Right atrium auricular region (tissue), 2 donors: ENCODE measurements at regions not wholly inside any gene's neighbourhood (a gene's known extent, or its start where the extent isn't known, plus 50 kb on each side); places are given as distances from the start of the nearest gene placed in this dataset.

Experiments
- DNase-seq: peaks from one replicate; pipeline ENCODE4 v3.0.0-alpha.2; 2019; ENCODE audit warnings: low spot score
- H3K27ac ChIP-seq, 2 donors: fragments of 200-600 bp; sonication (generic); 1 replicate in 1 of 2; 2 replicates in 1 of 2; pipeline ENCODE4 v1.5.1; 2016 to 2019
- H3K27me3 ChIP-seq, 2 donors: fragments of 200-600 bp; sonication (generic); one replicate each; pipeline versions ENCODE4 v1.5.1 to v1.6.0; 2017 to 2019
- H3K36me3 ChIP-seq: fragments of 200-600 bp; sonication (generic); one replicate; pipeline ENCODE4 v1.5.1; 2016
- H3K4me1 ChIP-seq, 2 donors: fragments of 200-600 bp; sonication (generic); one replicate each; pipeline versions ENCODE4 v1.5.1 to v1.6.0; 2017 to 2019
- H3K4me3 ChIP-seq, 2 donors: fragments of 200-600 bp; sonication (generic); 1 replicate in 1 of 2; 2 replicates in 1 of 2; pipeline ENCODE4 v1.5.1; 2017 to 2019; ENCODE audit warnings: mild to moderate bottlenecking in 1 of 2, moderate library complexity in 1 of 2
- H3K9me3 ChIP-seq, 2 donors: fragments of 200-600 bp; sonication (generic); one replicate each; pipeline ENCODE4 v1.5.1; 2019
- CTCF ChIP-seq, 2 donors: fragments of 200-600 bp; sonication (generic); IDR thresholded peaks; one replicate each; pipeline ENCODE4 v1.5.1; 2019; ENCODE audit warnings: antibody characterized with exemption in 2 of 2

- DNase-seq, result no peak
- no peaks in the 10 kb centered on the region for H3K27me3 ChIP-seq
- no peaks in the 10 kb centered on the region for H3K36me3 ChIP-seq
- H3K27ac ChIP-seq, result no peak overlapping the region
- no peaks in the 10 kb centered on the region for H3K4me1 ChIP-seq
- TF ChIP-seq CTCF (IDR thresholded peaks at IDR 0.05), result no peak
- no peaks in the 10 kb centered on the region for H3K9me3 ChIP-seq
- H3K4me3 ChIP-seq, result no peak overlapping the region
These were observed 551.9 kb upstream of the TBX3 start for GRCh38 chr12:115235880-115236279.

GRCh38 chr12:115233891-115234543 is 550.0 kb upstream of the TBX3 start:
- Histone ChIP-seq H3K36me3 (no peaks in the 10 kb centered on the region), H3K4me1 (no peaks in the 10 kb centered on the region), H3K9me3 (no peaks in the 10 kb centered on the region), H3K27ac (no peak overlapping the region), H3K27me3 (no peaks in the 10 kb centered on the region), H3K4me3 (no peak overlapping the region)
- TF ChIP-seq CTCF (IDR thresholded peaks at IDR 0.05), result no peak
- no peak for DNase-seq

DNA sequence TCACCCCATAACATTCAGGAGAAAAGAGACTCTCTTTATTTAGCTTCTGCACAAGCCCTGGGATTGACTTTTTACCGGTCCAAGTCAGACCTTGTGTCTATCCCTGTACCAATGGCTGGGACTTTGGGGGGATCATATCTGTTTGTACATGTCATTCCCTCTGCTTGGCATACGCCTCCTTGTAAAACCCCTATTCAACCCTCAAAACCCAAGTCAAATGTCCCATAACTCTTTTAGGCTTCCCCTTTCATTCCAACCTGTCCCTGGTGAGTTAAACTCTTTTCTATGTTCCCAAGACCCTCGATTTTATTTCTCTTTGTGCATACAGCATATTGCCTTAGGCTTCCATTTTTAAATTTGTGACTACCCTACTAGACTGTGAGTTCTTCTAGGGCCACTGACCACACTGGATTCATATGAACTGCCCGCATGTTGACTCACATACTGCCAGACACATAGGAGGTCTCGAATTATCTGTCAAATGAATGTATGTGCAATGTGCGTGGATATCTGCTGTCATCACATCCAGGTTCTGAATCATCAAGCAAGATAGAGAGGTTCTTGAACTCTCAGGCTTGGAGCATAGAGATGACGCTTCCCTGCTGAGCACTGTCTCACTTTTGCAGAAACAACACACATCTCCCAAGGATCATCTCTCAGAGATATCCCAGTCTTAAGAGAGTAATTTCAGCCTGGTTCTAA is 548.6 kb upstream of the TBX3 start:
- no peaks in the 10 kb centered on the region for H3K9me3 ChIP-seq
- TF ChIP-seq CTCF (IDR thresholded peaks at IDR 0.05), result no peak
- no peaks in the 10 kb centered on the region for H3K36me3 ChIP-seq
- no peaks in the 10 kb centered on the region for H3K4me1 ChIP-seq
- no peaks in the 10 kb centered on the region for H3K27me3 ChIP-seq
- DNase-seq, result no peak
- H3K4me3 ChIP-seq, result no peak overlapping the region
- no peak overlapping the region for H3K27ac ChIP-seq

- Histone ChIP-seq H3K4me1 (no peaks in the 10 kb centered on the region), H3K27ac (no peak overlapping the region), H3K9me3 (no peaks in the 10 kb centered on the region), H3K36me3 (no peaks in the 10 kb centered on the region), H3K27me3 (no peaks in the 10 kb centered on the region), H3K4me3 (no peak overlapping the region)
- no peak for DNase-seq
- TF ChIP-seq CTCF (IDR thresholded peaks at IDR 0.05), result no peak
These were observed 546.6 kb upstream of the TBX3 start for GRCh38 chr12:115230606-115231005.

DNA sequence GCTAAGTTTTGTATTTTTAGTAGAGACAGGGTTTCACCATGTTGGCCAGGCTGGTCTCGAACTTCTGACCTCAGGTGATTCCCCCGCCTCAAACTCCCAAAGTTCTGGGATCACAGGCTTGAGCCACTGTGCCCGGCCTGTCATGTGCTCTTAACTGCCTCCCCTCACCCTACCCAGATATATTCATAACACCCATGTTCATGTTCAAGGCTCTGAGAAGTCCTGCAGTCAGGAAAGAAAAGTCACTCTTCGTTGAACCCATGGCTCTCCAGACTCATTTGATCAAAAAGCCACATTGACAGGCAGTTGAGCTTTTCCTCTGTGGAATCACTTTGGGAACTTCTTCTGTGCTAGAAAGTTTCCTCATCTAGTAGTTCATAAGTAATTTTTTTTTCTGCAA is 545.5 kb upstream of the TBX3 start:
- Histone ChIP-seq H3K27me3 (no peaks in the 10 kb centered on the region), H3K36me3 (no peaks in the 10 kb centered on the region), H3K27ac (no peak overlapping the region), H3K4me3 (no peak overlapping the region), H3K9me3 (no peaks in the 10 kb centered on the region), H3K4me1 (no peaks in the 10 kb centered on the region)
- no peak for DNase-seq
- TF ChIP-seq CTCF (IDR thresholded peaks at IDR 0.05), result no peak
